Osteoblast (primary cell): ENCODE measurements at regions not wholly inside any gene's neighbourhood (a gene's known extent, or its start where the extent isn't known, plus 50 kb on each side); places are given as distances from the start of the nearest gene placed in this dataset.

Source experiments
- DNase-seq: peaks from one replicate; pipeline ENCODE4 v3.0.0; 2011; ENCODE audit warnings: low spot score, mixed read lengths; ENCODE audit not compliant: insufficient read length; ENCODE audit errors: missing footprints
- H2AFZ ChIP-seq: 2 replicates; pipeline ENCODE4 v1.6.0; 2011; ENCODE audit warnings: mild to moderate bottlenecking, low read length
- H3K27ac ChIP-seq: 2 replicates; pipeline ENCODE4 v1.5.1; 2011; ENCODE audit warnings: mild to moderate bottlenecking, low read depth, low read length, moderate library complexity
- H3K27me3 ChIP-seq: 2 replicates; pipeline ENCODE4 v1.6.0; 2012; ENCODE audit warnings: mild to moderate bottlenecking, control low read depth, inconsistent platforms, low read length, moderate library complexity; ENCODE audit not compliant: insufficient read depth
- H3K36me3 ChIP-seq: 2 replicates; pipeline ENCODE4 v1.5.1; 2011; ENCODE audit warnings: mild to moderate bottlenecking, low read length, control low read depth, moderate library complexity; ENCODE audit not compliant: insufficient read depth
- H3K4me1 ChIP-seq: 2 replicates; pipeline ENCODE4 v1.5.1; 2011; ENCODE audit warnings: mild to moderate bottlenecking, low read length, control low read depth, moderate library complexity; ENCODE audit not compliant: insufficient read depth
- H3K4me2 ChIP-seq: 2 replicates; pipeline ENCODE4 v1.6.0; 2011; ENCODE audit warnings: mild to moderate bottlenecking, low read length; ENCODE audit not compliant: insufficient read depth
- H3K4me3 ChIP-seq: fragments of 200-600 bp; sonication (generic); 3 replicates; pipeline ENCODE4 v1.5.1; 2012; ENCODE audit warnings: mild to moderate bottlenecking, low read length, inconsistent platforms; ENCODE audit not compliant: insufficient read depth
- H3K79me2 ChIP-seq: 2 replicates; pipeline ENCODE4 v1.6.0; 2012; ENCODE audit warnings: mild to moderate bottlenecking, low read length, control low read depth, inconsistent platforms; ENCODE audit not compliant: insufficient read depth
- H3K9me3 ChIP-seq: 2 replicates; pipeline ENCODE4 v1.5.1; 2011; ENCODE audit warnings: low read depth, low read length, control low read depth
- H4K20me1 ChIP-seq: 2 replicates; pipeline ENCODE4 v1.6.0; 2012; ENCODE audit warnings: mild to moderate bottlenecking, low read length, control low read depth; ENCODE audit not compliant: insufficient read depth
- TF ChIP-seq, protein P1 (sequence below): IDR thresholded peaks from 2 replicates; pipeline ENCODE4 v1.5.1; 2011; ENCODE audit warnings: mild to moderate bottlenecking, low read depth, low read length, moderate library complexity; ENCODE audit errors: extremely low read depth

DNA sequence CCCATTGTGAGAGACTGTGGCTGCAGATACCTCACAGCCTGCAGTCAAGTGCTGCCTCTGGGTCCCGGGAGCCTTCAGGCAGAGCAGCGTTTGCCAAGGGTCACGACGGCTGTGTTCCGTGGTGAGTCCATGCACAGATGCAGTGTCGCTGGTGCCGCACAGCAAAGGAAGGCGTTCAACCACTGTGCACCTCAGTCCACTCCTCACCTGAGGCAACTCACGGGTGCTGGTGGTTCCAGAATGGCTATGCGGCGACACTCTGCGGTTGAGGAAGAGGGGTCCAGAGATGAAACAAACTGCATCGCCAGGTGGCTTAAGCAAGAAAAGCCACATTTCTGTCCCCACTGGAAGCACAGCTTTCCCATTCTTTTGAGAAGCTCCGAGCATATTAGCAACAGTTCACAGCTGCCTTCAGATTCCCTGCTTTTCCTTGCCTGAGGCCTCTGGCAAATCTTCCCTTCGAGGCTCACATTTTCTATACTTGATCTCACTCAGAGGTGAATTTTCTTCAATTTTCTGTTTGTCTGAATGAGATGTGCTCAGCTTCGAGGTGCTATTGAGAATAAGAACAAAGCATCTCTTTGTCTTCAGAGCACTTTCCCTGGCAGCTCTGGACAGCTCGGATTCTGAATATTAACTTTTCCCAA is 208.8 kb upstream of the TWIST2 start:
- no peak for DNase-seq
- no peaks in the 10 kb centered on the region for H3K9me3 ChIP-seq
- H2AFZ ChIP-seq: no peak overlapping the region
- no peaks in the 10 kb centered on the region for H3K79me2 ChIP-seq
- H3K4me1 ChIP-seq: peaks cover 6% of the 10 kb centered on the region
- TF ChIP-seq, protein P1, sequence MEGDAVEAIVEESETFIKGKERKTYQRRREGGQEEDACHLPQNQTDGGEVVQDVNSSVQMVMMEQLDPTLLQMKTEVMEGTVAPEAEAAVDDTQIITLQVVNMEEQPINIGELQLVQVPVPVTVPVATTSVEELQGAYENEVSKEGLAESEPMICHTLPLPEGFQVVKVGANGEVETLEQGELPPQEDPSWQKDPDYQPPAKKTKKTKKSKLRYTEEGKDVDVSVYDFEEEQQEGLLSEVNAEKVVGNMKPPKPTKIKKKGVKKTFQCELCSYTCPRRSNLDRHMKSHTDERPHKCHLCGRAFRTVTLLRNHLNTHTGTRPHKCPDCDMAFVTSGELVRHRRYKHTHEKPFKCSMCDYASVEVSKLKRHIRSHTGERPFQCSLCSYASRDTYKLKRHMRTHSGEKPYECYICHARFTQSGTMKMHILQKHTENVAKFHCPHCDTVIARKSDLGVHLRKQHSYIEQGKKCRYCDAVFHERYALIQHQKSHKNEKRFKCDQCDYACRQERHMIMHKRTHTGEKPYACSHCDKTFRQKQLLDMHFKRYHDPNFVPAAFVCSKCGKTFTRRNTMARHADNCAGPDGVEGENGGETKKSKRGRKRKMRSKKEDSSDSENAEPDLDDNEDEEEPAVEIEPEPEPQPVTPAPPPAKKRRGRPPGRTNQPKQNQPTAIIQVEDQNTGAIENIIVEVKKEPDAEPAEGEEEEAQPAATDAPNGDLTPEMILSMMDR: no peak
- H3K27me3 ChIP-seq: peaks cover 26% of the 10 kb centered on the region
- no peak overlapping the region for H3K4me2 ChIP-seq
- H4K20me1 ChIP-seq: no peaks in the 10 kb centered on the region
- H3K27ac ChIP-seq: no peak overlapping the region
- H3K36me3 ChIP-seq: no peaks in the 10 kb centered on the region
- H3K4me3 ChIP-seq: no peak overlapping the region

DNA sequence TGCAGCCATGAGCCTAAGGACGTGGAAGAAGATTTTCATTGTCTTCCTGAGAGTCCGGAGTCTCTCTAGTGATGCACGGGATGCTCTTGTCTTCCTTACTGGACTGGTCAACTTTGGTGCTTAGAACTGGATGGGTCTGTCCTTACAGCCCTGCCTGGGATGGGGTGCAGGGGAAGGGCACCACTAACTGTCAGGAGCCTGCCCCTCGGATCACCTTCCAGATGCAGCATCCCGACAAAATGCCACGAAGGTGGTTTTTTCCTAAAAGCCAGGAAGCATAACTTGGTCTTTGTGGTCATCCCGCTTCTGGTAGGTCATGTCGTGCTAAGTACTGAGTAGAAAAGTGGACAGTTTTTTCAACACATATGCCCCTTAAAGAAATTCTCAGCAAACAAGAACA is 207.4 kb upstream of the TWIST2 start:
- DNase-seq: no peak
- Histone ChIP-seq H3K79me2 (no peaks in the 10 kb centered on the region), H2AFZ (no peak overlapping the region), H3K4me1 (peaks cover 10% of the 10 kb centered on the region), H3K4me2 (no peak overlapping the region), H4K20me1 (no peaks in the 10 kb centered on the region), H3K36me3 (no peaks in the 10 kb centered on the region), H3K27me3 (peaks cover 23% of the 10 kb centered on the region), H3K4me3 (no peak overlapping the region), H3K9me3 (no peaks in the 10 kb centered on the region), H3K27ac (no peak overlapping the region)
- TF ChIP-seq, protein P1: no peak

DNA sequence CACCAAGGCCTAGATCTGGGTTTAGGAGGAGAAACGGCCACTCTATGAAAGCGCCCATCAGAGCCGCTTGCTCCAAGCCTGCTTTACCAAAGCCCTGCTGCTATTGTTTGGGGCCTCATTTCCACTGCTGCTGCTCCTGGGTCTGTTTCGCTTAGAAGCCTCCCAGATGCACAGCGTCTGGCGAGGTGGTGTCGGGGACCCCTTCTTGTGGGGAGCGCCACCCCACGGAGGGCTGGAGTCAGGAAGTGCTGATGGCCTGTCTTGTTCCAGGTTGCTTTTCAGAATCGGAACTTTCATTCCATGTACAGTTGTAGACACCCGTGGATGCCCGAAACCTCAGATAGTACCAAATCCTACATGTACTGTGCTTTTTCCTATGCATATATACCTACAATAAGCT is 204.9 kb upstream of the TWIST2 start:
- H3K36me3 ChIP-seq: no peaks in the 10 kb centered on the region
- peaks cover 10% of the 10 kb centered on the region for H3K4me1 ChIP-seq
- H3K4me2 ChIP-seq: no peak overlapping the region
- no peaks in the 10 kb centered on the region for H3K9me3 ChIP-seq
- H3K27ac ChIP-seq: no peak overlapping the region
- no peaks in the 10 kb centered on the region for H4K20me1 ChIP-seq
- no peaks in the 10 kb centered on the region for H3K79me2 ChIP-seq
- H3K27me3 ChIP-seq: peaks cover 23% of the 10 kb centered on the region
- no peak overlapping the region for H2AFZ ChIP-seq
- H3K4me3 ChIP-seq: no peak overlapping the region
- DNase-seq: no peak
- TF ChIP-seq, protein P1: no peak

DNA sequence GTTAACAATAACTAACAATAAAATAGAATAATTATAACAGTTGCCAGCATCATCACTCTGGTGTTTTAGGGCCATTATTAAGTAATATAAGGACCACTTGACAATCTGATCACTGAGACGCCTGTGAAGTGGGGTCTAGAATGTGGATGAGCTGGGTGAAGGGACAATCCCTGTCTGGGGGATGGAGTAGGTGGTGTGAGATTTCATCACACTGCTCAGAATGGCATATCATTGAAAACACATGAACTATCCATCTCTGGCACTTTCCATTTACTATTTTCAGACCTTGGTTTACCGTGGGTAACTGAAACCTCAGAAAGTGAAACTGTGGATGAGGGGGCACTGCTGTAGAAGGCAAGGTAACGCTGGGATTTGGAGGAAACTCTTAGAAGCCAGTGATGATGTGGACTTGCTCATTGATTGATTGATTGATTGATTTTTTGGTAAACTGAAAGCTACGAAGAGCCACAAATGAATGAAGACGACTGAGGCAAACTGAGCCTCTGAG is 204.4 kb upstream of the TWIST2 start:
- no peaks in the 10 kb centered on the region for H4K20me1 ChIP-seq
- H3K4me2 ChIP-seq: no peak overlapping the region
- peaks cover 10% of the 10 kb centered on the region for H3K4me1 ChIP-seq
- TF ChIP-seq, protein P1: no peak
- no peak overlapping the region for H3K4me3 ChIP-seq
- H3K27me3 ChIP-seq: peaks cover 19% of the 10 kb centered on the region
- no peaks in the 10 kb centered on the region for H3K36me3 ChIP-seq
- H3K79me2 ChIP-seq: no peaks in the 10 kb centered on the region
- DNase-seq: no peak
- H3K9me3 ChIP-seq: no peaks in the 10 kb centered on the region
- no peak overlapping the region for H3K27ac ChIP-seq
- H2AFZ ChIP-seq: no peak overlapping the region
